Astrocyte (in vitro differentiated cells and primary cell): ENCODE measurements at regions not wholly inside any gene's neighbourhood (a gene's known extent, or its start where the extent isn't known, plus 50 kb on each side); places are given as distances from the start of the nearest gene placed in this dataset.

Experiments
- CTCF ChIP-seq: IDR thresholded peaks from 2 replicates; pipeline ENCODE4 v1.5.1; 2011; ENCODE audit warnings: low read depth, mild to moderate bottlenecking, inconsistent platforms, low read length, moderate library complexity; ENCODE audit not compliant: insufficient read depth
- EZH2 ChIP-seq: IDR thresholded peaks from 2 replicates; pipeline ENCODE4 v1.6.1; 2012; ENCODE audit warnings: mild to moderate bottlenecking, low read length, inconsistent platforms; ENCODE audit not compliant: insufficient read depth

GRCh38 chr4:148618856-148619255 is 176.6 kb upstream of the NR3C2 start:
- TF ChIP-seq CTCF (no peak), EZH2 (no peak)
